PC-3 (cell line): ENCODE measurements at regions not wholly inside any gene's neighbourhood (a gene's known extent, or its start where the extent isn't known, plus 50 kb on each side); places are given as distances from the start of the nearest gene placed in this dataset.

Experiments
- ATAC-seq: fragments of 200-7000 bp; cut with Tn5 transposase; 2 replicates; pipeline ENCODE4 v1.9.1; 2020; ENCODE audit warnings: mild to moderate bottlenecking, moderate library complexity
- BruUV-seq: library from RNA; stranded (reverse); fragments of 400-500 nt; replicated peaks from 2 replicates; lab custom pipeline; 2021; lab: Mats Ljungman, UMichigan
- CTCF ChIA-PET: fragments of 300-600 bp; sonication (Branson Sonifier 250); formaldehyde crosslinking; loops from one replicate; lab custom pipeline; 2022; ENCODE audit warnings: antibody characterized with exemption; lab: Charles Lee
- POLR2A ChIA-PET: fragments of 300-600 bp; sonication (Branson Sonifier 250); formaldehyde crosslinking; loops from one replicate; lab custom pipeline; 2022; ENCODE audit warnings: antibody characterized with exemption; ENCODE audit not compliant: unreplicated experiment; lab: Charles Lee
- DNase-seq: peaks from one replicate; pipeline ENCODE4 v3.0.0-alpha.2; 2015
- H2AFZ ChIP-seq: fragments of 300-600 bp; sonication (generic); 2 replicates; pipeline ENCODE4 v1.6.0; 2016; ENCODE audit warnings: antibody characterized with exemption, low read length
- H3F3A ChIP-seq: fragments of 300-600 bp; sonication (generic); one replicate; pipeline ENCODE4 v1.6.0; 2017; ENCODE audit warnings: antibody characterized with exemption, low read length, control low read depth, mild to moderate bottlenecking; ENCODE audit not compliant: unreplicated experiment
- H3K27ac ChIP-seq: fragments of 300-600 bp; sonication (generic); 2 replicates; pipeline ENCODE4 v1.5.1; 2016; ENCODE audit warnings: mild to moderate bottlenecking, low read length
- H3K27me3 ChIP-seq: fragments of 300-600 bp; sonication (generic); 2 replicates; pipeline ENCODE4 v1.6.1; 2016; ENCODE audit warnings: low read length, mixed read lengths
- H3K36me3 ChIP-seq: fragments of 300-600 bp; sonication (generic); 2 replicates; pipeline ENCODE4 v1.6.1; 2016; ENCODE audit warnings: low read depth, mixed run types, low read length, mixed read lengths
- H3K4me1 ChIP-seq: fragments of 300-600 bp; sonication (generic); 2 replicates; pipeline ENCODE4 v1.5.1; 2016; ENCODE audit warnings: low read length; ENCODE audit not compliant: insufficient read depth
- H3K4me2 ChIP-seq: fragments of 300-600 bp; sonication (generic); 2 replicates; pipeline ENCODE4 v1.6.0; 2016; ENCODE audit warnings: low read length
- H3K4me3 ChIP-seq: fragments of 300-600 bp; sonication (generic); 2 replicates; pipeline ENCODE4 v1.5.1; 2016; ENCODE audit warnings: mild to moderate bottlenecking, low read length, mixed read lengths
- H3K79me2 ChIP-seq: fragments of 300-600 bp; sonication (generic); 2 replicates; pipeline ENCODE4 v1.6.1; 2017; ENCODE audit warnings: low read length, mixed read lengths
- H3K9ac ChIP-seq: fragments of 300-600 bp; sonication (generic); 2 replicates; pipeline ENCODE4 v1.6.0; 2016; ENCODE audit warnings: mild to moderate bottlenecking, low read length
- H3K9me2 ChIP-seq: fragments of 300-600 bp; sonication (generic); replicated peaks from 2 replicates; pipeline ENCODE4 v1.6.1; 2016; ENCODE audit warnings: mixed run types, low read length, mixed read lengths
- H3K9me3 ChIP-seq: fragments of 300-600 bp; sonication (generic); 2 replicates; pipeline ENCODE4 v1.6.1; 2016; ENCODE audit warnings: low read length, mixed read lengths
- H4K20me1 ChIP-seq: fragments of 300-600 bp; sonication (generic); 2 replicates; pipeline ENCODE4 v1.6.1; 2016; ENCODE audit warnings: low read length, mixed read lengths
- EZH2 ChIP-seq: fragments of 300-600 bp; sonication (generic); IDR thresholded peaks from one replicate; pipeline ENCODE4 v1.6.1; 2017; ENCODE audit warnings: antibody characterized with exemption, mild to moderate bottlenecking, low read length; ENCODE audit not compliant: unreplicated experiment
- EZH2phosphoT487 ChIP-seq: fragments of 300-600 bp; sonication (generic); IDR thresholded peaks from 2 replicates; pipeline ENCODE4 v1.6.1; 2018; ENCODE audit warnings: mild to moderate bottlenecking, antibody characterized with exemption, low read length, borderline replicate concordance
- intact Hi-C: fragments of 100-400 bp; cut with micrococcal nuclease; formaldehyde crosslinking; loops from 2 replicates; pipeline ENCODE4 v1.9.0; 2023
- TF ChIP-seq, protein P1 (sequence below): fragments of 300-600 bp; sonication (generic); conservative IDR thresholded peaks from 2 replicates; pipeline ENCODE4 v1.5.1; 2017; ENCODE audit warnings: antibody characterized with exemption, low read depth, mild to moderate bottlenecking, low read length

DNA sequence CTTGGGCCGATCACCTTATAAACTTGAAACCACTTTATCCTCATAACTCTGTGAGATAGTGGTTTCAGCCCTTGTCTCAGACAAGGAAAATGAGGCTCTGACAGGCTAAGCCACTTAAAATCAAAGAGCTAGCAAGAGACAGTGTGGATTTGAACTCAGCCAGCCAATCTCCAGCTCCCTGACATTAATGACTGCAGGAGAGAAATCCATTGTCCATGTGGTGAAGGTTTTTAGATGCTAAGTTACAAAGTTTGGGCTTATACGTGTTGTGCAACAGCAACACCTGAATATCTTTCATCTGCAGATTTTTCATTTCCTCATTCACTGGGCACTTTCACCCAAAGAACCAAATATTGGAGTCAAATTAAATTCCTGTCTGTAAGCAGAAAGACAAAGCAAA, 501.3 kb downstream of the GRIN2A start:
- POLR2A ChIA-PET = no interaction called here
- Histone ChIP-seq H3K27ac (no peak overlapping the region), H4K20me1 (no peaks in the 10 kb centered on the region), H3K9me3 (no peaks in the 10 kb centered on the region), H3K79me2 (no peaks in the 10 kb centered on the region), H3K4me3 (no peak overlapping the region), H3K9ac (no peak overlapping the region), H2AFZ (no peak overlapping the region), H3K27me3 (peaks cover 23% of the 10 kb centered on the region), H3K4me2 (no peak overlapping the region), H3K4me1 (no peaks in the 10 kb centered on the region), H3K36me3 (no peaks in the 10 kb centered on the region), H3K9me2 (no peaks in the 10 kb centered on the region), H3F3A (no peaks in the 10 kb centered on the region)
- CTCF ChIA-PET = no interaction called here
- DNase-seq (no peak), ATAC-seq (no peak)
- TF ChIP-seq EZH2phosphoT487 (no peak), EZH2 (no peak)
- TF ChIP-seq, protein P1, sequence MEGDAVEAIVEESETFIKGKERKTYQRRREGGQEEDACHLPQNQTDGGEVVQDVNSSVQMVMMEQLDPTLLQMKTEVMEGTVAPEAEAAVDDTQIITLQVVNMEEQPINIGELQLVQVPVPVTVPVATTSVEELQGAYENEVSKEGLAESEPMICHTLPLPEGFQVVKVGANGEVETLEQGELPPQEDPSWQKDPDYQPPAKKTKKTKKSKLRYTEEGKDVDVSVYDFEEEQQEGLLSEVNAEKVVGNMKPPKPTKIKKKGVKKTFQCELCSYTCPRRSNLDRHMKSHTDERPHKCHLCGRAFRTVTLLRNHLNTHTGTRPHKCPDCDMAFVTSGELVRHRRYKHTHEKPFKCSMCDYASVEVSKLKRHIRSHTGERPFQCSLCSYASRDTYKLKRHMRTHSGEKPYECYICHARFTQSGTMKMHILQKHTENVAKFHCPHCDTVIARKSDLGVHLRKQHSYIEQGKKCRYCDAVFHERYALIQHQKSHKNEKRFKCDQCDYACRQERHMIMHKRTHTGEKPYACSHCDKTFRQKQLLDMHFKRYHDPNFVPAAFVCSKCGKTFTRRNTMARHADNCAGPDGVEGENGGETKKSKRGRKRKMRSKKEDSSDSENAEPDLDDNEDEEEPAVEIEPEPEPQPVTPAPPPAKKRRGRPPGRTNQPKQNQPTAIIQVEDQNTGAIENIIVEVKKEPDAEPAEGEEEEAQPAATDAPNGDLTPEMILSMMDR = no peak
- BruUV-seq = no TSS peak
- intact Hi-C loops = no loop called here

DNA sequence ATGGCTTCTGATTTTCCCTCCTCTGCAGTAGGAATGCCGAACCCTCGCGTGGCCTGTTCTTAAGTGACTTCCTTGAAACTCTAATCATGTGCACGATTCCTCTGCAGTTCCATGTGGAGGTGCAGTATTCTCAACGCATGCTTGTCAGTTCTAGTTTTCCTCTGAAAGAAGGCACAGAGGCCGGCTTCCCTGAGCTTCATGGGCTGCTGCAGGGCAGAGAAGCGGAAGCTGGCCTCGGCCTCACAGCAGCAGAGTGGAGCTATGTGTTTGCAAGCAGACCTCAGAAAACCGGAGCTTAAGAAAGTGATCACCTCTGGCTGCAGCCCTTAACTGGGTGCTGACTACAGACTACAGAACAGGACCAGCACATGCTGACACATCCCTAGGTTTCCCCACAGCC, 500.7 kb downstream of the GRIN2A start:
- Histone ChIP-seq H3K27ac (no peak overlapping the region), H3K36me3 (no peaks in the 10 kb centered on the region), H3F3A (no peaks in the 10 kb centered on the region), H3K9ac (no peak overlapping the region), H3K79me2 (no peaks in the 10 kb centered on the region), H3K4me2 (no peak overlapping the region), H3K27me3 (peaks cover 23% of the 10 kb centered on the region), H3K9me2 (no peaks in the 10 kb centered on the region), H3K4me3 (no peak overlapping the region), H4K20me1 (no peaks in the 10 kb centered on the region), H3K9me3 (no peaks in the 10 kb centered on the region), H2AFZ (no peak overlapping the region), H3K4me1 (no peaks in the 10 kb centered on the region)
- intact Hi-C loops = no loop called here
- ATAC-seq (no peak), DNase-seq (no peak)
- TF ChIP-seq EZH2phosphoT487 (no peak), EZH2 (no peak)
- TF ChIP-seq, protein P1 = no peak
- ChIA-PET CTCF (no interaction called here), POLR2A (no interaction called here)
- BruUV-seq = no TSS peak

DNA sequence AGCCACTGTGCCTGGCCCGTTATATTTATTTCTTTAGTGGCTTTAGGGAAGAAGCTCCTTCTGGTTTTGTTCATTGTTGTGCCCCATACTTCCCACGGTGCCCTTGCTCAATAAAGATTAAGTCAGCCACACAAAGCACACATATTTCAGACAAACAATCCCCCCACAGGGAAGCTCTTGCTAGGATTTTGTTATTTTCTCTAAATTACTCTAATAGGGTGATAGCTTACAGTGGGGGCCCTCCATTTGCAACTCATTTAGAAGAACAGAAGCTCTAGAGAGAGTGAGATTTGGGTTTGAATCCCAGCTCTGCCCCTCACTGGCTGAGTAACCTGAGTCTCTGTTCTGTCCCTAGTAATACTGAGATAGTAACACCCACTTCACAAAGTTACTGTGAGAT, 499.9 kb downstream of the GRIN2A start:
- Histone ChIP-seq H3K4me3 (no peak overlapping the region), H3K9ac (no peak overlapping the region), H2AFZ (no peak overlapping the region), H3K36me3 (no peaks in the 10 kb centered on the region), H3K27ac (no peak overlapping the region), H3K79me2 (no peaks in the 10 kb centered on the region), H4K20me1 (no peaks in the 10 kb centered on the region), H3K27me3 (peaks cover 23% of the 10 kb centered on the region), H3K4me2 (no peak overlapping the region), H3K9me3 (no peaks in the 10 kb centered on the region), H3F3A (no peaks in the 10 kb centered on the region), H3K9me2 (no peaks in the 10 kb centered on the region), H3K4me1 (no peaks in the 10 kb centered on the region)
- ChIA-PET CTCF (no interaction called here), POLR2A (no interaction called here)
- TF ChIP-seq EZH2phosphoT487 (no peak), EZH2 (no peak)
- TF ChIP-seq, protein P1 = no peak
- no peak for ATAC-seq
- no peak for DNase-seq
- no TSS peak for BruUV-seq
- intact Hi-C loops = no loop called here
